Islet of Langerhans (tissue), 1 donor: ENCODE measurements at regions not wholly inside any gene's neighbourhood (a gene's known extent, or its start where the extent isn't known, plus 50 kb on each side); places are given as distances from the start of the nearest gene placed in this dataset.
"Not testable (repeated sequence)": the region's sequence is repeated elsewhere in the genome, so short reads cannot be mapped to it uniquely, and the experiment has no call there.

Source experiments
- FAIRE-seq: peaks from one replicate; lab custom pipeline; 2011; peaks lifted over from hg19 to GRCh38; lab: Jason Lieb, UNC

- peak; percentile 24 for FAIRE-seq
Observed at GRCh38 chr6:130557481-130558112, 191.8 kb downstream of the TMEM200A start.

GRCh38 chr6:130558131-130558530 is 192.3 kb downstream of the TMEM200A start:
- no peak for FAIRE-seq

GRCh38 chr6:130559166-130559565 is 193.3 kb downstream of the TMEM200A start:
- no peak for FAIRE-seq

- FAIRE-seq, result no peak
Observed at GRCh38 chr6:130560231-130560630, 194.4 kb downstream of the TMEM200A start.

GRCh38 chr6:130561159-130561558 is 195.3 kb downstream of the TMEM200A start:
- FAIRE-seq, result not testable (repeated sequence)

- no peak for FAIRE-seq
Observed at GRCh38 chr6:130565696-130566095, 199.9 kb downstream of the TMEM200A start.

GRCh38 chr6:130574146-130574545 is 208.3 kb downstream of the TMEM200A start:
- no peak for FAIRE-seq

GRCh38 chr6:130575557-130575956 is 209.7 kb downstream of the TMEM200A start:
- FAIRE-seq, result no peak

GRCh38 chr6:130575971-130576370 is 210.2 kb downstream of the TMEM200A start:
- FAIRE-seq, result no peak

GRCh38 chr6:130577178-130577919 is 211.5 kb downstream of the TMEM200A start:
- FAIRE-seq, result peak; percentile 61

- no peak for FAIRE-seq
Observed at GRCh38 chr6:130578713-130579112, 212.9 kb downstream of the TMEM200A start.

GRCh38 chr6:130583268-130583667 is 217.5 kb downstream of the TMEM200A start:
- FAIRE-seq, result no peak

GRCh38 chr6:130585587-130585986 is 219.8 kb downstream of the TMEM200A start:
- FAIRE-seq, result no peak

GRCh38 chr6:130587778-130588520 is 222.1 kb downstream of the TMEM200A start:
- no peak for FAIRE-seq

GRCh38 chr6:130593200-130593599 is 227.4 kb downstream of the TMEM200A start:
- FAIRE-seq, result no peak

- FAIRE-seq, result no peak
Observed at GRCh38 chr6:130593948-130594347, 228.1 kb downstream of the TMEM200A start.

- FAIRE-seq, result peak; percentile 97
Observed at GRCh38 chr6:130598021-130598989, 228.9 kb upstream of the SMLR1 start.

- no peak for FAIRE-seq
Observed at GRCh38 chr6:130600880-130601341, 226.3 kb upstream of the SMLR1 start.

GRCh38 chr6:130602151-130602770 is 224.9 kb upstream of the SMLR1 start:
- peak; percentile 96 for FAIRE-seq

- FAIRE-seq, result no peak
Observed at GRCh38 chr6:130603391-130603790, 223.8 kb upstream of the SMLR1 start.

- FAIRE-seq, result no peak
Observed at GRCh38 chr6:130604841-130605399, 222.3 kb upstream of the SMLR1 start.
